ENCODE measurements at regions not wholly inside any gene's neighbourhood (a gene's known extent, or its start where the extent isn't known, plus 50 kb on each side); places are given as distances from the start of the nearest gene placed in this dataset.
"Not testable (repeated sequence)": the region's sequence is repeated elsewhere in the genome, so short reads cannot be mapped to it uniquely, and the experiment has no call there.

GRCh38 chr11:39651857-39652461, 1807.5 kb downstream of the LRRC4C start:
- Histone ChIP-seq H3K4me3 (no peak overlapping the region), H3K27ac (no peak overlapping the region), H3K36me3 (replicated peaks in 1 of 2; ENCODE audit: insufficient read depth in 1 of 2, low read depth in 2 of 2) (no peaks in the 10 kb centered on the region), H3K4me1 (no peaks in the 10 kb centered on the region), H3K9me3 (no peaks in the 10 kb centered on the region), H3K27me3 (no peaks in the 10 kb centered on the region)
- TF ChIP-seq CTCF (IDR thresholded peaks at IDR 0.05) (no peak), POLR2A (IDR thresholded peaks at IDR 0.05) (no peak)
- no peak for ATAC-seq
- intact Hi-C loops (cut with DNase I) = no loop called here
- DNase-seq = no peak
- WGBS, 2 donors = 62 to 70% methylated on average over 13 to 24 of the region's 24 CpGs

- intact Hi-C loops (cut with DNase I) = no loop called here
- no peak for TF ChIP-seq POLR2A (IDR thresholded peaks at IDR 0.05)
- TF ChIP-seq CTCF (IDR thresholded peaks at IDR 0.05) = no peak
- 53 to 57% methylated on average over 4 of the region's 4 CpGs for WGBS, 2 donors
These were observed 1817.7 kb downstream of the LRRC4C start for GRCh38 chr11:39641751-39642150.

GRCh38 chr11:39630365-39630764, 1829.1 kb downstream of the LRRC4C start:
- no peak for ATAC-seq
- no peaks in the 10 kb centered on the region for H3K27me3 ChIP-seq
- no peak overlapping the region for H3K27ac ChIP-seq
- no peak for TF ChIP-seq POLR2A (IDR thresholded peaks at IDR 0.05)
- TF ChIP-seq CTCF (IDR thresholded peaks at IDR 0.05) = no peak
- H3K4me3 ChIP-seq = no peak overlapping the region
- DNase-seq = no peak
- intact Hi-C loops (cut with DNase I) = no loop called here
- no peaks in the 10 kb centered on the region for H3K4me1 ChIP-seq
- 38 to 43% methylated on average over 2 of the region's 2 CpGs for WGBS, 2 donors
- H3K36me3 ChIP-seq (replicated peaks in 1 of 2; ENCODE audit: insufficient read depth in 1 of 2, low read depth in 2 of 2) = no peaks in the 10 kb centered on the region
- H3K9me3 ChIP-seq = no peaks in the 10 kb centered on the region

More at GRCh38 chr11:39641751-39642150, 1817.7 kb downstream of the LRRC4C start:
- H3K9me3 ChIP-seq = peaks cover 0 to 7% (median 0%) of the 10 kb centered on the region in 3 donors
- no peaks in the 10 kb centered on the region for H3K27me3 ChIP-seq
- no peaks in the 10 kb centered on the region for H3K4me1 ChIP-seq
- no peak for DNase-seq
- H3K36me3 ChIP-seq (replicated peaks in 1 of 2; ENCODE audit: insufficient read depth in 1 of 2, low read depth in 2 of 2) = no peaks in the 10 kb centered on the region
- H3K4me3 ChIP-seq = no peak overlapping the region
- no peak overlapping the region for H3K27ac ChIP-seq
- no peak for ATAC-seq

- WGBS, 2 donors = 46 to 55% methylated on average over 2 of the region's 2 CpGs
- ATAC-seq (no peak), DNase-seq (no peak)
- H3K36me3 ChIP-seq (replicated peaks in 1 of 2; ENCODE audit: insufficient read depth in 1 of 2, low read depth in 2 of 2) = no peaks in the 10 kb centered on the region
- no peak for TF ChIP-seq CTCF (IDR thresholded peaks at IDR 0.05)
- no peak for TF ChIP-seq POLR2A (IDR thresholded peaks at IDR 0.05)
- H3K27ac ChIP-seq = no peak overlapping the region
- no peaks in the 10 kb centered on the region for H3K9me3 ChIP-seq
- H3K27me3 ChIP-seq = no peaks in the 10 kb centered on the region
- no peak overlapping the region for H3K4me3 ChIP-seq
- no peaks in the 10 kb centered on the region for H3K4me1 ChIP-seq
- intact Hi-C loops (cut with DNase I) = no loop called here
These were observed 1831.1 kb downstream of the LRRC4C start for GRCh38 chr11:39628311-39628710.

GRCh38 chr11:39620309-39620708, 1839.1 kb downstream of the LRRC4C start:
- H3K4me1 ChIP-seq; ATAC-seq; H3K36me3 ChIP-seq (replicated peaks in 1 of 2; ENCODE audit: insufficient read depth in 1 of 2, low read depth in 2 of 2); H3K27me3 ChIP-seq; intact Hi-C loops (cut with DNase I); DNase-seq; H3K27ac ChIP-seq; H3K9me3 ChIP-seq; H3K4me3 ChIP-seq: not testable (repeated sequence)
- WGBS, 2 donors = 57 to 59% methylated on average over 2 of the region's 3 CpGs

Measured in body of pancreas (tissue), 4 donors.